ENCODE measurements at regions not wholly inside any gene's neighbourhood (a gene's known extent, or its start where the extent isn't known, plus 50 kb on each side); places are given as distances from the start of the nearest gene placed in this dataset.

DNA sequence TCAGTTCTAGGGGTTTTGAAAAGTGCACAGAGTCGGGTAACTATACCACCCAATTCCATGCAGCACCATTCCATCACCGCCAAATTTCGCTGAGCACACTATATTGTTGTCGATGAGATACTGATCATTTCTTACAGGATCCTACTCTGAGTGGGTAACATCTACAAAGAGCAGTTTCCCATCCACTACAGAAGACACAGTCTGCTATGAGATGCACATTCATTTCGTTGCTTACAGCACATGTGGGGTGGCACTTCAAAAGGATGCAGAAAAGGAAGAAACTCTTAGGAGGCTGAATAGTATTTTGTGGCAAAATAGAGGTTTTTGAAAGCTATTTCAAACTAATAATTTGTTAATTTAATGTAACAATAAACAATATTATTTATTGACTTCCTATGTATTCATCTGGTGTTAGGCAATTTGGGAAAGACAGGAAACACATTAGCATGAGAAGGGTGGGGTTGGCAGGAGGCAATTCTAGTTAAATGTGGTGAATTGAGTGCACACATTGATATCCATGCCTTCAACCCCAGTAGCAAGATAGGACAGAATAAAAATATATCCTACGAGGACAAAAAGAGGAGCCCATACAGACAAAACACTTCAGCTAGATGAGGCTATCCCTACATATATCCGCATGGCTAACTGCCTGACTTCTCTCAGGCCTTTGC is 186.8 kb upstream of the PARP11 start:
- Histone ChIP-seq H3K4me3 (replicated peaks; ENCODE audit: low read depth, low read length) (no peak overlapping the region), H3K27me3 (replicated peaks; ENCODE audit: control insufficient read depth, insufficient read depth, low read length) (peaks cover 2% of the 10 kb centered on the region; the same call in 1 of the 2 replicates), H3K36me3 (ENCODE audit: control insufficient read depth, insufficient read depth, low read length) (no peaks in the 10 kb centered on the region)
- DNase-seq (ENCODE audit: extremely low read depth, insufficient read length) = no peak
- TF ChIP-seq, protein P1, sequence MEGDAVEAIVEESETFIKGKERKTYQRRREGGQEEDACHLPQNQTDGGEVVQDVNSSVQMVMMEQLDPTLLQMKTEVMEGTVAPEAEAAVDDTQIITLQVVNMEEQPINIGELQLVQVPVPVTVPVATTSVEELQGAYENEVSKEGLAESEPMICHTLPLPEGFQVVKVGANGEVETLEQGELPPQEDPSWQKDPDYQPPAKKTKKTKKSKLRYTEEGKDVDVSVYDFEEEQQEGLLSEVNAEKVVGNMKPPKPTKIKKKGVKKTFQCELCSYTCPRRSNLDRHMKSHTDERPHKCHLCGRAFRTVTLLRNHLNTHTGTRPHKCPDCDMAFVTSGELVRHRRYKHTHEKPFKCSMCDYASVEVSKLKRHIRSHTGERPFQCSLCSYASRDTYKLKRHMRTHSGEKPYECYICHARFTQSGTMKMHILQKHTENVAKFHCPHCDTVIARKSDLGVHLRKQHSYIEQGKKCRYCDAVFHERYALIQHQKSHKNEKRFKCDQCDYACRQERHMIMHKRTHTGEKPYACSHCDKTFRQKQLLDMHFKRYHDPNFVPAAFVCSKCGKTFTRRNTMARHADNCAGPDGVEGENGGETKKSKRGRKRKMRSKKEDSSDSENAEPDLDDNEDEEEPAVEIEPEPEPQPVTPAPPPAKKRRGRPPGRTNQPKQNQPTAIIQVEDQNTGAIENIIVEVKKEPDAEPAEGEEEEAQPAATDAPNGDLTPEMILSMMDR (IDR thresholded peaks at IDR 0.05; ENCODE audit: insufficient read depth, low read length, poor library complexity, severe bottlenecking) = no peak

DNA sequence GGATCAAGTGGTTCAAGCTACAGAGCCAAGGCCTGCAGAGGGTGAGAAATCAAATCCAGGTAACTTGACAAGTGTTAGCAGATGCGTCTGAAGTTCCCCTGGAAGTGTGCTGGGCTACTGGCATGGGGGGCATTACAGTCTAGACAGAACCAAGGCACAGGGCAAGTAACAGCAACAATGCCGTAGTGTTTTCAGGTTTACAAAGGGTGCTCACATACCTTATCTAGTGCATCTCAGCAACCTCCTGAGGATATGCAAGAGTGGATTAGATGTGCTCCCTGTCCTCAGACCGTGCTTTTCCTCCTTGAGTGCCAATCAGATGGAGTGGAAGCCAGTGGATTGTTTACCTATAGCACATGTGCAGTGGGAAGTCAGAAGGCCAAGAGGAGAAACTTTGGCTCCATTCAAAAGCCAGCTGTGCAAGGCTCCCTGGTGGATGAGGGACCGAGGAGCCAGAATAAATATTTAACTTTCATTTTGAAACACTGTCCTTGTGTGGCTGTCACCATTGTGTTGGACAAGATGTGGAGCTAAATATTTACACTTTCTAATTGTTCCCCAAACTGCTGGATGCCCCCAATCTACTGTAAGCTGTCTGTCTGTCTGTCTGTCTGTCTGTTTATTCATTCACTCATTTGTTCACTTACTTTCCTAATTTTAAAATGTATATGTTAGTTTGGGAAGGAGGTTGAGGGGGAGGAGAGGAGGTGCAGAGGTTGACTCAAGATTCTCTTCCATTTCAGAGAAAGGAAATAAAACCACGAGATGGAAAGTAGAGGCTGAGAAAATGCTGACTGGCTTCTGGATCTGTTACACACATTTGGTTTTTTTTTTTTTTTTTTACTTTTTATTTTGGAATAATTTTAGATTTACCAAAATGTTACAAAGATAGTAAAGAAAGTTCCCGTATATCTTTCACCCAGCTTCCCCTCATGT is 184.0 kb upstream of the PARP11 start:
- no peaks in the 10 kb centered on the region for H3K36me3 ChIP-seq (ENCODE audit: control insufficient read depth, insufficient read depth, low read length)
- H3K4me3 ChIP-seq (replicated peaks; ENCODE audit: low read depth, low read length) = no peak overlapping the region
- TF ChIP-seq, protein P1 (IDR thresholded peaks at IDR 0.05; ENCODE audit: insufficient read depth, low read length, poor library complexity, severe bottlenecking) = no peak
- DNase-seq (ENCODE audit: extremely low read depth, insufficient read length) = no peak
- H3K27me3 ChIP-seq (replicated peaks; ENCODE audit: control insufficient read depth, insufficient read depth, low read length) = peaks cover 2% of the 10 kb centered on the region; the same call in 1 of the 2 replicates

DNA sequence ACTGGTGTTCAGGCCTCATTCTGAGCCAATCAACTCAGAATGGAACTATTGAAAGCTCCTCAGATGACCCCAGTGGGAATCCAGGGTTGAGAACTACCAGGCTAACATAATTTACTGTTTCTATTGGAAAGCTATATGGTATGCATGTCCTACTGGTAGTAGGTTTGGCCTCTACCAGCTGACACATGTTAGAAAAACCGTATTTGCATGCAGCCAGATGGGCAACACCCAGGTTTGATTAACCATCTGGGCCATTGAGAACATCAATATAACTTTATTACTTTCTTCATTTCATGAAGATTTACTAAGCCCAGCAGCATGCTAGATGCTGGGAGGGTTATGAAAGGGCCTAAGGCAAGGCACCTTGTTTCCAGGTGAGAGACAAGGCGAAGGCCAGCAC is 181.4 kb upstream of the PARP11 start:
- Histone ChIP-seq H3K27me3 (replicated peaks; ENCODE audit: control insufficient read depth, insufficient read depth, low read length) (peaks cover 2% of the 10 kb centered on the region; the same call in 1 of the 2 replicates), H3K4me3 (replicated peaks; ENCODE audit: low read depth, low read length) (no peak overlapping the region), H3K36me3 (ENCODE audit: control insufficient read depth, insufficient read depth, low read length) (no peaks in the 10 kb centered on the region)
- DNase-seq (ENCODE audit: extremely low read depth, insufficient read length) = no peak
- TF ChIP-seq, protein P1 (IDR thresholded peaks at IDR 0.05; ENCODE audit: insufficient read depth, low read length, poor library complexity, severe bottlenecking) = no peak

DNA sequence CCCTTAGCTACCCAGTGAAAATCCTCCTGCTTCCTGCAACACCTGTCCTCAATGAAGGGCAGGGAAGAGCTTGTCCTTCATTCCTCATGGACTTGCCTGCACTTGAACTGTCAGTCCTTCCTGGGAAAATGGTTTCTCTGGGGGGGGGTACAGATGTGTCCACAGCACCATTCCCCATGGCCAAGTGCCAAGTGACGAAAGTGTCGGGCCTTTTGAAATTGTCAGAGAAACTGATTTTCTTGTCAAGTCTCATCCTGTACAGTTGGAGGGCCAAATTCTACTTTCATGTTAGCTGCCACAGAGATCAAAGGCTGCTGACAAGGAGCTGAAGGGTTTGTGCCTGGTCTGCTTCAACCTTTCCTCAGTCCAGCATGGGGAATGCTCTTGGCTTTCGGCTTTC is 179.5 kb upstream of the PARP11 start:
- Histone ChIP-seq H3K27me3 (replicated peaks; ENCODE audit: control insufficient read depth, insufficient read depth, low read length) (peaks cover 2% of the 10 kb centered on the region; the same call in 1 of the 2 replicates), H3K36me3 (ENCODE audit: control insufficient read depth, insufficient read depth, low read length) (no peaks in the 10 kb centered on the region), H3K4me3 (replicated peaks; ENCODE audit: low read depth, low read length) (no peak overlapping the region)
- TF ChIP-seq, protein P1 (IDR thresholded peaks at IDR 0.05; ENCODE audit: insufficient read depth, low read length, poor library complexity, severe bottlenecking) = no peak
- no peak for DNase-seq (ENCODE audit: extremely low read depth, insufficient read length)

DNA sequence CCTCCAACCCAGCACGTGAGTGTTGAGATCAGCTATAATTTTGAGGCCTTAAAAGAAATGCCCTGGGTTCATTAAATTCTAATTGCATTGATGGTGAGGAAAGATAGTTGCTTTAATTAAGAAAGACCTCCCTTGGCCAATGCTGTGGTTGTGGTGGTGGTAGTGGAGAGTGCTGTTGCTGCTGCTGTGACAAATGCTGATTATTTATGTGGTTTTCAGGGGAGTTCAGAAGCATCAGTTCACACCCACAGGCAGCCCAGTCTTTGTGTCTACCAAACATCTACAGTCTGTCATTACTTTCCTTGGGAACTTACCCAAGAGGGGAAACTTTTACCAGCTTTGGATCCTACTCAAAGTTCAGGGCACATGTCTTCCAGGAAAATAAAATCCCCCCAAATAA is 178.4 kb upstream of the PARP11 start:
- no peak overlapping the region for H3K4me3 ChIP-seq (replicated peaks; ENCODE audit: low read depth, low read length)
- H3K27me3 ChIP-seq (replicated peaks; ENCODE audit: control insufficient read depth, insufficient read depth, low read length) = peaks cover 2% of the 10 kb centered on the region; the same call in 1 of the 2 replicates
- TF ChIP-seq, protein P1 (IDR thresholded peaks at IDR 0.05; ENCODE audit: insufficient read depth, low read length, poor library complexity, severe bottlenecking) = no peak
- no peak for DNase-seq (ENCODE audit: extremely low read depth, insufficient read length)
- H3K36me3 ChIP-seq (ENCODE audit: control insufficient read depth, insufficient read depth, low read length) = no peaks in the 10 kb centered on the region

Data from GM06990 (cell line).